ENCODE measurements at regions not wholly inside any gene's neighbourhood (a gene's known extent, or its start where the extent isn't known, plus 50 kb on each side); places are given as distances from the start of the nearest gene placed in this dataset.

GRCh38 chr15:56797720-56798275, 64.5 kb upstream of the ZNF280D start:
- intact Hi-C loops (cut with micrococcal nuclease; ENCODE audit: unreplicated experiment) = no loop called here
- no peak overlapping the region for H3K27ac ChIP-seq (ENCODE audit: low read depth, low read length, poor library complexity, severe bottlenecking)
- BruUV-seq (replicated peaks) = no TSS peak
- H3K4me1 ChIP-seq (ENCODE audit: insufficient read depth, low read length, poor library complexity, severe bottlenecking) = no peaks in the 10 kb centered on the region
- H3K36me3 ChIP-seq (ENCODE audit: insufficient read depth, low read length, poor library complexity, severe bottlenecking) = no peaks in the 10 kb centered on the region
- CTCF ChIA-PET = no interaction called here
- no peak for TF ChIP-seq CTCF (conservative IDR thresholded peaks at IDR 0.05; ENCODE audit: low read depth, low read length)
- no peak for TF ChIP-seq EZH2 (IDR thresholded peaks at IDR 0.05; ENCODE audit: borderline replicate concordance, low read depth, low read length, poor library complexity, severe bottlenecking)
- POLR2A ChIA-PET (ENCODE audit: low non-redundant PET) = no interaction called here
- H3K27me3 ChIP-seq (replicated peaks; ENCODE audit: insufficient read depth, low read depth, low read length, poor library complexity) = no peaks in the 10 kb centered on the region
- no peak for DNase-seq (ENCODE audit: low spot score)
- H3K9me3 ChIP-seq (ENCODE audit: low read depth, low read length, poor library complexity, severe bottlenecking) = peaks cover 9% of the 10 kb centered on the region
- H3K4me3 ChIP-seq (ENCODE audit: low read depth, low read length, poor library complexity, severe bottlenecking) = no peak overlapping the region

GRCh38 chr15:56795502-56795901, 62.2 kb upstream of the ZNF280D start:
- TF ChIP-seq CTCF (conservative IDR thresholded peaks at IDR 0.05; ENCODE audit: low read depth, low read length) (no peak), EZH2 (IDR thresholded peaks at IDR 0.05; ENCODE audit: borderline replicate concordance, low read depth, low read length, poor library complexity, severe bottlenecking) (no peak)
- BruUV-seq (replicated peaks) = no TSS peak
- Histone ChIP-seq H3K9me3 (ENCODE audit: low read depth, low read length, poor library complexity, severe bottlenecking) (peaks cover 15% of the 10 kb centered on the region), H3K4me1 (ENCODE audit: insufficient read depth, low read length, poor library complexity, severe bottlenecking) (no peaks in the 10 kb centered on the region), H3K36me3 (ENCODE audit: insufficient read depth, low read length, poor library complexity, severe bottlenecking) (no peaks in the 10 kb centered on the region), H3K4me3 (ENCODE audit: low read depth, low read length, poor library complexity, severe bottlenecking) (no peak overlapping the region), H3K27ac (ENCODE audit: low read depth, low read length, poor library complexity, severe bottlenecking) (no peak overlapping the region), H3K27me3 (replicated peaks; ENCODE audit: insufficient read depth, low read depth, low read length, poor library complexity) (no peaks in the 10 kb centered on the region)
- intact Hi-C loops (cut with micrococcal nuclease; ENCODE audit: unreplicated experiment) = no loop called here
- POLR2A ChIA-PET (ENCODE audit: low non-redundant PET) = no interaction called here
- CTCF ChIA-PET = no interaction called here
- DNase-seq (ENCODE audit: low spot score) = no peak

- H3K36me3 ChIP-seq (ENCODE audit: insufficient read depth, low read length, poor library complexity, severe bottlenecking) = no peaks in the 10 kb centered on the region
- no peak for DNase-seq (ENCODE audit: low spot score)
- CTCF ChIA-PET = no interaction called here
- no TSS peak for BruUV-seq (replicated peaks)
- TF ChIP-seq CTCF (conservative IDR thresholded peaks at IDR 0.05; ENCODE audit: low read depth, low read length) = no peak
- TF ChIP-seq EZH2 (IDR thresholded peaks at IDR 0.05; ENCODE audit: borderline replicate concordance, low read depth, low read length, poor library complexity, severe bottlenecking) = no peak
- no peaks in the 10 kb centered on the region for H3K27me3 ChIP-seq (replicated peaks; ENCODE audit: insufficient read depth, low read depth, low read length, poor library complexity)
- no peak overlapping the region for H3K4me3 ChIP-seq (ENCODE audit: low read depth, low read length, poor library complexity, severe bottlenecking)
- H3K9me3 ChIP-seq (ENCODE audit: low read depth, low read length, poor library complexity, severe bottlenecking) = peaks cover 15% of the 10 kb centered on the region
- no peaks in the 10 kb centered on the region for H3K4me1 ChIP-seq (ENCODE audit: insufficient read depth, low read length, poor library complexity, severe bottlenecking)
- H3K27ac ChIP-seq (ENCODE audit: low read depth, low read length, poor library complexity, severe bottlenecking) = no peak overlapping the region
- POLR2A ChIA-PET (ENCODE audit: low non-redundant PET) = no interaction called here
- intact Hi-C loops (cut with micrococcal nuclease; ENCODE audit: unreplicated experiment) = no loop called here
Measured at GRCh38 chr15:56794553-56795329, 61.4 kb upstream of the ZNF280D start.
